IPS-NIHi11 (cell line): ENCODE measurements at regions not wholly inside any gene's neighbourhood (a gene's known extent, or its start where the extent isn't known, plus 50 kb on each side); places are given as distances from the start of the nearest gene placed in this dataset.
A peak's percentile ranks its signal among the peaks of the same experiment; 100 is the strongest.

Experiments used
- DNase-seq: peaks from one replicate; pipeline ENCODE4 v3.0.0; 2012; ENCODE audit warnings: mixed read lengths, low spot score

GRCh38 chr2:209368914-209369313, 54.9 kb upstream of the MAP2 start:
- peak; percentile 25 for DNase-seq

GRCh38 chr2:209369656-209370055, 54.2 kb upstream of the MAP2 start:
- DNase-seq: no peak

GRCh38 chr2:209371407-209371806, 52.4 kb upstream of the MAP2 start:
- no peak for DNase-seq
